D721Med (cell line): ENCODE measurements at regions not wholly inside any gene's neighbourhood (a gene's known extent, or its start where the extent isn't known, plus 50 kb on each side); places are given as distances from the start of the nearest gene placed in this dataset.

ENCODE experiments used
- DNase-seq: peaks from one replicate; pipeline ENCODE4 v3.0.0; 2011; ENCODE audit warnings: low spot score; ENCODE audit not compliant: insufficient read length
- FAIRE-seq: peaks from 2 replicates; lab custom pipeline; 2011; peaks lifted over from hg19 to GRCh38; lab: Jason Lieb, UNC
- TF ChIP-seq, protein P1 (sequence below): IDR thresholded peaks from 2 replicates; pipeline ENCODE4 v1.5.1; 2012; ENCODE audit warnings: mild to moderate bottlenecking, control low read depth; ENCODE audit not compliant: insufficient read depth; ENCODE audit errors: missing control alignments

DNA sequence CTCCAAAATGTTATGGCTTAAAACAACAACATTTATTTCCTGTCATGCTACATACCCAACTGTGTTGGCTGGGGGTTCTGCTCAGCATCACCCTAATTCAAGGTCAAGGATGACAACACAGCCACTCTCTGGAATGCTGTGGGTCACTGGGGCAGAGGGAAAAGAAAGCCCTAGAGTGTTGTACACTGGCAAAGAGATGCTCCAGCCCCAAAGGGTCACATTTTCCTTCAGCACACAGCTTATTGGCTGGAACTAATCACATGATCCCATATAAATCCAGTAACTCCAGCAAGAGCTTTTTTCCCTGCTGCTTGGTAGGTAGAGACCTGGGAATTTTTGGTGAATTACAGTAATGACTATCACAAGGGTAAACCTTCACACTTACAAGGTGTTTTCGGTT is 1041.4 kb downstream of the NTRK3 start:
- TF ChIP-seq, protein P1, sequence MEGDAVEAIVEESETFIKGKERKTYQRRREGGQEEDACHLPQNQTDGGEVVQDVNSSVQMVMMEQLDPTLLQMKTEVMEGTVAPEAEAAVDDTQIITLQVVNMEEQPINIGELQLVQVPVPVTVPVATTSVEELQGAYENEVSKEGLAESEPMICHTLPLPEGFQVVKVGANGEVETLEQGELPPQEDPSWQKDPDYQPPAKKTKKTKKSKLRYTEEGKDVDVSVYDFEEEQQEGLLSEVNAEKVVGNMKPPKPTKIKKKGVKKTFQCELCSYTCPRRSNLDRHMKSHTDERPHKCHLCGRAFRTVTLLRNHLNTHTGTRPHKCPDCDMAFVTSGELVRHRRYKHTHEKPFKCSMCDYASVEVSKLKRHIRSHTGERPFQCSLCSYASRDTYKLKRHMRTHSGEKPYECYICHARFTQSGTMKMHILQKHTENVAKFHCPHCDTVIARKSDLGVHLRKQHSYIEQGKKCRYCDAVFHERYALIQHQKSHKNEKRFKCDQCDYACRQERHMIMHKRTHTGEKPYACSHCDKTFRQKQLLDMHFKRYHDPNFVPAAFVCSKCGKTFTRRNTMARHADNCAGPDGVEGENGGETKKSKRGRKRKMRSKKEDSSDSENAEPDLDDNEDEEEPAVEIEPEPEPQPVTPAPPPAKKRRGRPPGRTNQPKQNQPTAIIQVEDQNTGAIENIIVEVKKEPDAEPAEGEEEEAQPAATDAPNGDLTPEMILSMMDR: no peak
- no peak for FAIRE-seq

DNA sequence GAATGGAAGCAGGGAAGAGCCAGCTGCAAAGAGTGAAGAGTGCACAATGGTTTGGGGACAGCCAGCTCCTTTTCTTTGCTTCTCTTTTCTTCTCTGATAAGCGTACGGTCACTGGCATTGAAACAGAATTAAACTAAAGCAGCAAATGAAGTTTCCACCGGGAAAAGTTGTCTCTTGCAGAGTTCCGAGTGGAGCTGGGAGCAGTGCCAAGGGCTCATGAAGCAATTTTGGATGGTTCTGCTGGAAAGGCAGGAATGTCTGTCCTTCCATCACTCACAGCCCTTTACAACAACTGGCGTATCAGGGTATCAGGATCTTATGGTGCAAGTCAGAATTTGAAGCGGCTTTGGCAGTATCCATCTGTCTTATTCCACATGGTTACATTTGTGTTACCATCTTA is 1042.9 kb downstream of the NTRK3 start:
- no peak for DNase-seq
- FAIRE-seq: no peak

More for the DNA sequence above, 1041.4 kb downstream of the NTRK3 start:
- no peak for DNase-seq

DNA sequence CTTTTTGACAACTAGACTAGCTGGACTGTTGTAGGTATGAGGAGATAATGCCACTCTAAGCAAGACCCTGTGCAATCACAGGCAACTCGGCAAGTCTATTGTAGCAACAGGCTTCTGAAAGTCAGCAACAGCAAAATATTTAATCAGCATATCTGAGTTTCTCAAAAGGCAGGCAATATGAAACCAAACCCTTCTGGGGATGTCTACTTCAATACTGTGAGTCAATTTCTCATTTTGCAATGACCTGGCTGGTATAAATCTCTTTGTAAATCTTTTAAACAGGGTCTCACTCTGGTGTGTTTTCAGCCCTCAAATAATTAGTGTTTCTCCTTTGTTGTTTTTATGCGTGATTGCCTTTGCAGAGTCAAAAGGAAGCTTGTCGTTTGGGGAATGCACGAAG is 1044.5 kb downstream of the NTRK3 start:
- DNase-seq (no peak), FAIRE-seq (no peak)
- TF ChIP-seq, protein P1: no peak

More for the DNA sequence above, 1042.9 kb downstream of the NTRK3 start:
- TF ChIP-seq, protein P1: no peak

DNA sequence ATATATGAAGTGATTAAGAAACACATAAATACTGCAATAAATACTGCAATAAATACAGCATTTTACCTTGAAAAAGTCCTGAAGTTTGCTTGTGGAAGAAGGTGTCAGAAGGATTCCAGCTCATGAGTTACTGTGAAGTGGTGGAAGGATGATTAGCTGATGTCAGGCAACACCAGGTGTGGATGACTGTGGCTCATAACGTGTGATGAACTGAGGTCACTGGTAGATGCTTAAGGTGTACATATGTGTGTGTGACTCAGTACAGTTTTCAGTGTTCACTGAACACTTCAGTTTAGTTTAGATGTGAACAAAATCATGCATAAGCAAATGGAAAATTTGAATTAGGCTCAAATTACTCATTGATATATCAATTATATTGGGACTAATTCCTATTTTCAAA is 1045.0 kb downstream of the NTRK3 start:
- DNase-seq: no peak
- no peak for FAIRE-seq
- TF ChIP-seq, protein P1: no peak

DNA sequence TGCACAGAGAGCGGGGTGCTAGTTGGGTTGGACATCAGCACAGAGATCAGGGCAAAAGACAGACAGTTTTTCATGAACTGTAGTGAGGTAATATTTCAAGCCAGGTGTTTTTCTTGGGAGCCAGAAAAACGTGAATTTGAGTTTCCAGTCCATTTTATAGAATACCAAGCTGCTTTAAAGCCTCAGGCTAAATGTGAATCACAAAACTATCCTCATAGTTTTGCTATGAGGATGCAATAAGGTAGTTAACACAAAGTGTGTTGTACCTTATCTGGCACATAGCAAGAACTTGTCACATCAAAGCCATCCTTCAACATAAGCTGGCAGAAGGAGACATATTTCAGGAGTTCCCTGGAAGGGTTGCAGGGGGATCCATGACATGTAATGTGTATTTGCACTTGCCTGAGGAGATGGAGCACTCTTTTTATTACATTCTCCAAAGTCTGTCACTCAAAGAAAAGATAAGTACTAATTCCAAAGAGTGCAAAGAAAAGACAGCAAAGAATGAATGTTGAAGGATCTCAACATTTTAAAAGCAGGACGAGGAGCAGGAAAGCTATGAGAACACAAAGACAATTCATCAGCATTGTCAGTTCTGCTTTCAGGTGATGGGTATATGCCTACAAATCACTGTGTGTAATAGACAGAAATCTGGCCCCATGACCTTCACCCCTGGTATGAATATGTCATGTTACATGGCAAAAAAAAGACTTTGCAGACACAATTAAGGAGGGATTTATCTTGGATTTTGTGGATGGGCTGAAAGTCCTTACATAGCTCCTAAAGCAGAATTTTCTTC is 1046.4 kb downstream of the NTRK3 start:
- FAIRE-seq (no peak), DNase-seq (no peak)
- TF ChIP-seq, protein P1: no peak

DNA sequence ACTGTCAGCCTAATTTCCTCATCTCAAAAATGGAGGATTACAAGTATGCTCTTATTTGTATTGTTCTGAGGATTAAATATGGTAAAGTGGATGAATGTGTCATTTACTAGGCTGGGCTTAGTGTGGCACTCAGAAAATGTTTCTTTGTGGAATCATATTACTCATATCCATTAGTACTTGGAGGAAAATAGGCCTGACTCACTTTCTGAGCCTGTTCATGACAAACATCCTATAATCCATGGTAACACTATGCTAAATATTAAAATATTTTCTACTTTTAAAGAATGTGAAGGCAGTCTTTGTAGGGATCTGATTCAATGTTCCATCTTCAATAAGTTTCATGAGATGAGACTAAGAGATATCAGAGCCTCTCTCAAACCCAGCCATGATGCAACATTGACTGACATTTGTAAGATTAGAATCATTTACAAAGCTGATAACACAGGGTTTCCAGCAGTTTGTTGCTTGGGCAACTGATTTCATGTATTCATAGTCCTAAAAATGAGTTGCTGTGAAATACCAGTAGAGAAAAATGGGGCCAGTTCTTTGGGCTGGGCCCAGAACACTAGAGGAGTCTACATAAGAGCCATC is 1048.5 kb downstream of the NTRK3 start:
- TF ChIP-seq, protein P1: no peak
- DNase-seq (no peak), FAIRE-seq (no peak)

DNA sequence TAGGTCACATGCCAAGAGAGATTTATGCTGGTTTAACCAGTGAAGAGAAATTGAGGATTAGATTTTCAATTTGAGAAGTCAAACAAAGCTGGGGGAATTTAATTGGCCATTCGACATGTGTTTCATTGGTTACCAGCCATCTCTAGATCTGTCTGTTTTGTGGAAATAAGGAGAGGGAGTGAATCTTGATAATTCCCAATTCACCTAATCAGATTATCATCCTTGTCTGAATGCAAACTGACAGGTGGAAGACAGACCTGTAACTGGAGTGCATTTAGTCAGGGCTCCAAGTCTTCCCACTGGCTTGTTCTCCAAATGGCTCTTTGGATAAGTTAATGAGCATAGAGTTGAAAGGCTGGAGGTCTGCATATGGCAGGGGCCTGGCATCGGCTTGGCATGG is 1049.3 kb downstream of the NTRK3 start:
- DNase-seq (no peak), FAIRE-seq (no peak)
- TF ChIP-seq, protein P1: no peak
